Ovary (tissue), 7 donors: ENCODE measurements at regions not wholly inside any gene's neighbourhood (a gene's known extent, or its start where the extent isn't known, plus 50 kb on each side); places are given as distances from the start of the nearest gene placed in this dataset.

Experiments used
- DNase-seq, 5 donors: peaks; one replicate each; pipeline ENCODE4 v3.0.0-alpha.2; 2019 to 2020
- H3K27ac ChIP-seq, 2 donors: fragments of 200-600 bp; one replicate each; pipeline versions ENCODE4 v1.5.1 to v1.8.0; 2019 to 2022
- H3K27me3 ChIP-seq: fragments of 200-600 bp; one replicate; pipeline ENCODE4 v1.8.0; 2022
- H3K36me3 ChIP-seq: fragments of 200-600 bp; sonication (generic); one replicate; pipeline ENCODE4 v1.5.1; 2019
- H3K4me1 ChIP-seq: one replicate; pipeline ENCODE4 v1.8.1; 2013; ENCODE audit warnings: mild to moderate bottlenecking, moderate library complexity; ENCODE audit not compliant: insufficient read depth
- H3K4me3 ChIP-seq: fragments of 200-600 bp; sonication (generic); one replicate; pipeline ENCODE4 v1.5.1; 2017
- H3K9me3 ChIP-seq, 2 donors: fragments of 200-600 bp in 1 of 2; sonication (generic) in 1 of 2; one replicate each; pipeline versions ENCODE4 v1.5.1 to v1.8.1; 2013 to 2019; ENCODE audit warnings: mild to moderate bottlenecking in 1 of 2, moderate library complexity in 1 of 2
- CTCF ChIP-seq, 3 donors: fragments of 450-650 bp in 2 of 3; fragments of 200-600 bp in 1 of 3; IDR thresholded peaks; one replicate each; pipeline versions ENCODE4 v1.5.1 to v1.8.0; 2016 to 2022; ENCODE audit warnings: antibody characterized with exemption in 3 of 3, mild to moderate bottlenecking in 1 of 3
- EP300 ChIP-seq: sonication (generic); formaldehyde crosslinking; IDR thresholded peaks from one replicate; pipeline ENCODE4 v1.6.1; 2017; ENCODE audit warnings: antibody characterized with exemption
- POLR2A ChIP-seq: fragments of 450-650 bp; IDR thresholded peaks from one replicate; pipeline ENCODE4 v1.6.1; 2017; ENCODE audit warnings: antibody characterized with exemption, mild to moderate bottlenecking, moderate library complexity
- WGBS, 3 donors: extraction: QIAGEN DNeasy Blood & Tissue Kit in 1 of 3; methylation state at CpG; one replicate each; pipeline versions ENCODE4 v1.1.5 to v1.1.7; 2013 to 2017; 5-methylcytosine and 5-hydroxymethylcytosine counted together
- intact Hi-C, 4 donors: fragments of 100-400 bp; cut with DNase I; formaldehyde crosslinking; loops; one replicate each; pipeline versions ENCODE4 v1.11.0 to v1.15.1; 2022 to 2023
- donor health status: DM: no; HTN: no; CAD: no; lungs with moderate emphysema.
- donor health status: DM: no; HTN: no; CAD: no.
- donor health status: Bipolar disorder and iron deficiency.
- donor health status: DM: no; HTN: no; CAD: no.
- donor health status: DM: yes; HTN: yes; CAD: no.

DNA sequence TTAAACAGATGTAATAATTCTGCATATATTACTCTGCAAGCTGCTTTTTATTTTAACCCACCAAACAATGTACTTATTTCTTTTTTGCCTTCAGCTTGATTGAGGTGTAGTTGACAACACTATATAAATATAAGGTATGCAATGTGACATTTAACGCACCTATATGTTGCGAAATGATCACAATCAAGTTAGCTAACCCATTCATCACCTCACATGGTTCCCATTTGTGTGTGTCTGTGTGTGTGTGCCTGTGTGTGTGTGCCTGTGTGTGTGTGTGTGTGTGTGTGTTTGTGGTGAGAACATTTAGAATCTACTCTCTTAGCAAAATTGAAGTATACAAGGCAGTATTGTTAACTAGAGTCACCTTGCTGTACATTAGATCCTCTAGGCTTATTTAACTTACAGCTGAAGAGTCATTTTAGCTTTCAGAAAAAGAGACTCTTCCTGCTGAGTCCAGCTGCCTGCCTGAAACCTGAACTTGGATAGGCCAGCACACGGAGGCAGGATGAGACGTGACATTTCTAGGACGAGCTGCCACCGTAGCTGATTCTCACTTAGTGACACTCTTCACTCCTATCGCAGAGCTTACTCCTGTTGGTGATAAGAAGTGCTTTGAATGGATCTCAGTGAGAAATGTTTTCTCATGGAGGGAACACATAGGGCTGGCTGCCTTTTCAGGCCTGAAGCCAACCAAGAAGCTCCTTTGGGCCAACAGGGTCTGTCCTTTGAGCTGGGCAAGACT is 126.5 kb upstream of the RIPOR2 start:
- DNase-seq, result no peak
- WGBS, 3 donors, result 71 to 90% (median 74%) methylated on average over 7 of the region's 7 CpGs
- TF ChIP-seq POLR2A (no peak), EP300 (no peak), CTCF (IDR thresholded peaks at IDR 0.05) (no peak)
- Histone ChIP-seq H3K4me1 (peaks cover 7% of the 10 kb centered on the region), H3K36me3 (no peaks in the 10 kb centered on the region), H3K27me3 (no peaks in the 10 kb centered on the region), H3K27ac (no peak overlapping the region), H3K9me3 (no peaks in the 10 kb centered on the region), H3K4me3 (no peak overlapping the region)
- intact Hi-C loops, result no loop called here

- TF ChIP-seq CTCF (IDR thresholded peaks at IDR 0.05) (no peak), POLR2A (no peak), EP300 (no peak)
- intact Hi-C loops, result no loop called here
- no peak overlapping the region for H3K4me3 ChIP-seq
- H3K27me3 ChIP-seq, result no peaks in the 10 kb centered on the region
- no peak overlapping the region for H3K27ac ChIP-seq
- H3K4me1 ChIP-seq, result peaks cover 7% of the 10 kb centered on the region
- no peaks in the 10 kb centered on the region for H3K9me3 ChIP-seq
- DNase-seq, result no peak
- WGBS, 3 donors, result 94 to 98% (median 98%) methylated on average over 2 of the region's 2 CpGs
- no peaks in the 10 kb centered on the region for H3K36me3 ChIP-seq
Measured at GRCh38 chr6:25064006-25064405, 128.2 kb upstream of the RIPOR2 start.

- H3K27ac ChIP-seq, result no peak overlapping the region
- intact Hi-C loops, result loop anchor here in 1 of 4 donors (5.0 kb wide), 1 partner anchor 203 kb away; no protein-coding TSS in a partner anchor
- peaks cover 9% of the 10 kb centered on the region for H3K4me1 ChIP-seq
- no peaks in the 10 kb centered on the region for H3K36me3 ChIP-seq
- no peaks in the 10 kb centered on the region for H3K27me3 ChIP-seq
- H3K9me3 ChIP-seq, result no peaks in the 10 kb centered on the region
- WGBS, 3 donors, result 92 to 95% (median 94%) methylated on average over 3 of the region's 3 CpGs
- TF ChIP-seq EP300 (no peak), CTCF (IDR thresholded peaks at IDR 0.05) (no peak), POLR2A (no peak)
- no peak for DNase-seq
- no peak overlapping the region for H3K4me3 ChIP-seq
Measured at GRCh38 chr6:25065666-25066065, 129.9 kb upstream of the RIPOR2 start.

DNA sequence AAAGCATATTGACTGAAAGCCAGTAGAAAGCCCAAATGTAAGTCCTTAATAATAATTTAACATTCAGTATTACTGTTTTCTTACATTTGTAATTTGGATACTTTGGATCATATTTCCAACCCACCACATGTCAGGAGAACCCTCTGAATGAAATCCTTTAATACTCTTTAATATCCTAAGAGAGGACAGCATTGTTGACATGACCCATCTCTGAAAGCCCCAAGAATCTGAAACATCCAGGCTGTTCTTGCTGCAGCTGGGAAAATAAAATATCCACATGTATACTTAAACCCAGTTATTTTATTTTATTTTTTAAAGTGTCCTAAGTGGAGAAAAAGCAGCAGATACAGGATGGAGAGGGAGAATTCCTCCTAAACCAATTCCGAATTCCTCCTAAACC is 130.8 kb upstream of the RIPOR2 start:
- Histone ChIP-seq H3K4me3 (no peak overlapping the region), H3K27me3 (no peaks in the 10 kb centered on the region), H3K9me3 (no peaks in the 10 kb centered on the region), H3K36me3 (no peaks in the 10 kb centered on the region), H3K27ac (no peak overlapping the region), H3K4me1 (peaks cover 5% of the 10 kb centered on the region)
- DNase-seq, result no peak
- intact Hi-C loops, result loop anchor here in 1 of 4 donors (5.0 kb wide), 1 partner anchor 204 kb away; no protein-coding TSS in a partner anchor
- WGBS, 3 donors, result 19 to 49% (median 21%) methylated on average over 1 of the region's 1 CpG
- TF ChIP-seq CTCF (IDR thresholded peaks at IDR 0.05) (no peak), EP300 (no peak), POLR2A (no peak)
